Limb (tissue), 2 donors: ENCODE measurements at regions not wholly inside any gene's neighbourhood (a gene's known extent, or its start where the extent isn't known, plus 50 kb on each side); places are given as distances from the start of the nearest gene placed in this dataset.
A peak's percentile ranks its signal among the peaks of the same experiment; 100 is the strongest.

ENCODE experiments used
- DNase-seq, 2 donors: peaks; one replicate each; pipeline ENCODE4 v3.0.0-alpha.2; 2016; ENCODE audit errors: extremely low spot score in 2 of 2

DNA sequence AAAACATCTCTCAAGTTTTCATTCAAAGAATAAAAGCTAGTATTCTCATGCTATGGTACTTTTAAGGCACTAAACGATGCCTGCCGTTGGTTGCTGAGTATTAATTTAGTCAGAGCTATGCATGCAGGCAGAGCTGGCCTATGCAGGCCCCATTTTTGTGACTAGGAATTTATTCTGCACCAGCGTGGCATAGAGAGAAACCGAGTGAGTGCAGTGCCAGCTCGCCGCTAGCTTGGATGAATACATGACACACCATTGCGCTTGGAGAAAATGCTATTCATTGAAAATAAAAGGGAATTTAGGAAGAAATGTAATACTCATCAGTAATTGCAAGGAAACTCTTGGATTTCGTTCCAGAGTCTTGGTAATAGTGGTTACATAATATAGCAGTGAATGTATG, 231.6 kb upstream of the RBFOX1 start:
- DNase-seq: no peak

DNA sequence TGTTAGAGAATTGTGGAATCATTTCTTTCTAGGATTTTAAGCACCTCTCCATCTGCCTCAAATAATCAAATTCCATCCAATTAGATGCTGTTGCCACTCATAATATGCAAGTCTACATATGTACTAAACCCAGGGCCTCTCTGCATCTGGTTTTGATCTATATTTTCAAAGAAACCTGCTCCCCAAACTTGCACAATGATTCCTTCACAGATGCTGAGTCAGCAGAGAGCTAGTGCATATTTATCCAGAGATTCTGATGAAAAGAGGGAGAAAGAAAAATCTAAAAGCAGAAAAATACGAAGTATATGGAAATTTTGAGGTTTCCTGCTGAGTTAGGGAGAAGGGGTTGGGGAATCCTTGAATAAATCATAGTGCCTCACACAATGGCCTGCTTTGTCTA, 235.1 kb upstream of the RBFOX1 start:
- DNase-seq: no peak

DNA sequence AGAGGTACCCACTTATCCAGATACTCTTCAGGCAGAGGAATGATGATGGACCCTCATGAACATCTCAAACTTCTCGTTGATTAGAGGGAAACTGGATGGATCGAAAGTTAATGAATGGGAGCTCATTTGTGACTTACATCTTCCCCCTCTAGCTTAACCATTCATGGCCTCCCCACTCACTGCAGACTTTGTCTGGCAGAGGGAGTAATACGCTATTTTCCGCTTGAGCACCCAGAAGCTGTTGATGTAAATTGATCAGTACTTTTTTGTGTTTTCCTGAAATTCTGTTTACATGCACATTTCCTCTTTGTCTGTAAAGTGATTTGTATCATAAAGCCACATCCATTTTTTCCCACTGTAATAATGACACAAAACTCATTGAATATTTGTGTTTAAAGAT, 239.1 kb upstream of the RBFOX1 start:
- no peak for DNase-seq

DNA sequence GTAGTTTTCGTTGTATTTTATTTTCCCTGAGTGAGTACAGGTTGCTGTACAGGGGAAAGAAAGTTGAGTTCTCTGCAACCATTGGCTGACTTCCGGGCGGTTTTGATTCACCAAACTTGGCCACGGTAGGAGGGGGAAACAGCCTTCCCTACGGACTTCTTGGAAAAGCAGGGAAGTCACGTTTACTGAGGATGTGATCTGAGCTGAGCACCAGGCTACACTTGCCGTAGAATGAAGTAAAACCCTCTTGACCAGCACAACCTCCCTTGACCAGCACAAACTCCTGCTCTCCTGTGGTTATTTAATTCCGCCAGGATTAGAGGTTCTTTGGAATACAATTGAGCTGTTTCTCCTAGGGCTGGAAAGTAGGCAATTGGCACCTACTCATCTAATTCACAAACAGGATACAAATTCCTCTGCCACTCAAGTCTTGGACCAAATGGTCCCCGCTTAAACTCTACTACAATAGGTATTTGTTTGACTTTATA, 242.0 kb upstream of the RBFOX1 start:
- no peak for DNase-seq

DNA sequence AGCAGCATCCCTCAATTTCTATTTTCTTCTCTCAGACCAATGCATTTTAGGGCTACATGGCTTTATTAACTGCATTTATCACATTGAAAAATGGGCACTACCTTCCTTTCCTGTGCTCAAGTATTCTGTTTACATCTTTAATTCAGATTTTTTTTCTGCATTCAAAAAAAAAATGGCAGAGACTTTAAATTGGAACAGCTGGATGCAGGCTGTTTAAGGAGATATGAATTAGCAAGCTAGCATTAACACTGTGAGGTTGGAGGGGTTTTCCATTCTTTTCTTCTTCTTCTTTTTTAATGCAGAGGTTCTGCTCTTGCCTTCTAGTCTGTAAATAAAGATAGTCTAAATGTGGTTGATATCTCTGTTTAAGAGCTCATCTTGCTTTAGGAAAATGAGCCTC, 242.9 kb upstream of the RBFOX1 start:
- no peak for DNase-seq

DNA sequence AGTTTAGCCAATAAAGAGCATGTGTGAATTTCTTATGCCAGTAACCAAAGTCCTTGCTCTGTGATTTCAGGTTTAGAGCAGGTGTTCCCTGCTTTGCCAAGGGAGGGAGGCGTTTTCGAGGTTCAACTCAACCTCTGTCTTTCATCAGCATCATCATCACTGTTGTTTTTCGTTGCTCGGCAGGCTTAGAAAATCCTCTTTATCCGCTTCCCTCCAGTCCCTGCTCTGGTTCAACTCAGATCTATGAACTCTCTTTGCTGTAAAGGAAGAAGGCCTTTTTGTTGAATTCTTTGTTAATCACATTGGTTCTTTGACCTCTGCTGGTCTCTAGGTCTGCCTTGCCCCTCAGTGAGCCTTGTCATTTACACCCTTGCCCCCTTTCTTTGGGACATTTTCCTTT, 243.9 kb upstream of the RBFOX1 start:
- no peak for DNase-seq

DNA sequence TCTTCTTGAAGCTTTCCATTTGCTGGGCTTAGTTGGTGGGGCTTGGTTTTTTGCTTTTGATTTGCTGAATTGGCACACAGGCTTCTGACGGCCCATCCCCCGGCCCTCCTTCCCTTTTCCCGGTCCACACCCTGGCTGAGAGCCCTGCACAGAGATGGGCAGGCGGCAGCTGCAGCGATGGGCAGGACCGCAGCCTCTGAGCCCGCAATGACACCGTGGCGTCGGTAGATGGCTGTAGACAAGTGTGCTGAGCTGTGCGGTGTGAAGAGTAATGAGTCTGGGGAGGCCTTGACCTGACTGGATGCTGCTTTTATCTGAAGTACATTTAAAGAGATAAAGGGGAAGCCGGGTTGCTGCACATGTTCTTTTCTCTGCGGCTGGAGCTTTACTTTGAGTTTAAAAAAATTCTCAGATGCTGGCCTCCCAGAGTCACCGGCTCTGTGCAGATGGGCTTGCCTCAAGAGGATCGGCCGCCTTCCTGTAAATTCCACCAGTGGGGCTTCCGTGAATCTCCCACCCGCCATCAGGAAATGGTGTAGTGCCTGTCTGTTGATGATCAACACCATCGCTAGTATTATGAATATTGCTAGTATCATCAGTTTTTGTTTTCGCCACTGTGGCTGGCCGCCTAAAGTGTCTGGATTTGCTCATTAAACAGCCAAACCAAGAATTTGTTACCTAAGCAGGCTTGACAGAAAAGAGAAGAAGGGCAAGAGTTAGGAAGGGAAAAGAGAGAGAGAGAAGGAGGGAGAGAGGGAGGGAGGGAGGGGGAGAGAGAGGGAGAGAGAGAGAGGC, 245.6 kb upstream of the RBFOX1 start:
- peak; percentile 84 to 85 for DNase-seq

DNA sequence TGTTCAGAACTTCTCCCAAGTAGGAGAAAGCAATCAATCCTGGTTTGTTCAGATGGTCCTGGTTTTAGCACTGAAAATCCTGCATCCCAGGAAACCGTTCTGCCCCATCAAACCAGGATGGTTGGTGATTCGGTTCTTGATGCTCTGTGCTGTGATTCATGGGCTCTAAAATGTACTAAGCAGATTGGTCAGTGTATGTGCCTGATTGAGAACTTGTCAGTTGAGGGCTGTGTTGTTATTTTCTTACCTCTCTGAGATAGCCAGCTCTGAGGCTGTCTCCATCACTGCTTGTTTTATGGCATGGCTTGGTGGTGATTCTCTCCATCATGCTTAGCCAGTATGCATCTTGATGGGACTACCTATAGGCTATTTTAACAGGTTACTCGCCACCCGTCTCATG, 246.9 kb upstream of the RBFOX1 start:
- no peak for DNase-seq

DNA sequence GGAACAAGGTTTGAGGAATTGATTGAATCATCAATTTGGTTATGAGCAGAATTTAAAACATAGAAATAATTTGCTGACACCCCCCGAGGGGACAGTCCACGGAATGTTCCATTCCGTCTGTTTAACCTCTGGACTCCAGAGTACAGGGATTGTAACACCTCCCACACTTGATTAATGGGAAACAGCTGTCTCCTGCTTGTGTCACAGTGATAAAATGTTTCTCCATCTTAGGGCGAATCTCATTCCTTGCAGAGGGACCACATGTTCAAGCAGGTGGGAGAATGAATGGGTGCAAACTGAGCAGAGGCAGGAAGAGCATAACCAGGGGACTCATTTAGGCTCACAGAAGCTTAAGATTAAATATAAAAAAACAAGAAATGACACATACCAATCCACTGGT, 249.5 kb upstream of the RBFOX1 start:
- DNase-seq: peak in 1 of 2 donors; percentile 69

DNA sequence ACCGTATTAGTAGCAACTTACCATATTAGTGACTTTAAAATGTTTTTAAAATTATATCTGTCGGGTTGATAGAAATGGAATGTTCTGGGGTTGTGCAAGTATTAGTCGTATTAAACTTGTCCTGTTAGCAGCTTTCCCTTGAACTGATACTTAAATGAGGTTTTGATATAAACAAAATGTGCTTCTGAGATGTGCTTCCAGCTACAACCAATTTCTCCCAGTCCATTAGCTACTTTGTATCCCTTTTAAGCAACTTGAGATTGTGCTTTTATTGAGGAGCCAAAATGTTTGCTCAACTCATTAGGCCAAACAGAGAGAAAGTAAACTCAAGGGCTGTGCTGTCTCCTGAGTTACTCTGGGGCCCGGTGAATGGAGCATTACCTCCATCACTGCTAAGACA, 255.0 kb upstream of the RBFOX1 start:
- DNase-seq: no peak

DNA sequence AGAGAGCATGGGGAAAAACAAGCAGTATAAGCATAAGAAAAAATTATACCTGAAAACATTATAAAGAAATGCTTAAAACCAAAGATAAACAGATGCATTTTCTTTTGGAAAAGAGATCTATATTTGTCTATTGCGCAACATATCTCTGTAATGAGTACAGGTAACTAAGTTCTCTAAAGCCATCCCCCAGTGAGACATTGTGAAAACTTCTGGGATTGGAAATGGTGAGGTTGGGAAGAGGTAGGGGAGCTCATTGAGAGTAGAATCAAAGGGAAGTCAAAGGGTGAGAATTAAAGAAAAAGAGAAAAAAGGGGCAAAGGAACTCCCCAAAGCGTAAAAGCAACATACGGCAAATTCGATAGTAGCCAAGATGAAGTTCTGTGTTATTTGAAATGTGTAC, 257.9 kb upstream of the RBFOX1 start:
- DNase-seq: no peak

DNA sequence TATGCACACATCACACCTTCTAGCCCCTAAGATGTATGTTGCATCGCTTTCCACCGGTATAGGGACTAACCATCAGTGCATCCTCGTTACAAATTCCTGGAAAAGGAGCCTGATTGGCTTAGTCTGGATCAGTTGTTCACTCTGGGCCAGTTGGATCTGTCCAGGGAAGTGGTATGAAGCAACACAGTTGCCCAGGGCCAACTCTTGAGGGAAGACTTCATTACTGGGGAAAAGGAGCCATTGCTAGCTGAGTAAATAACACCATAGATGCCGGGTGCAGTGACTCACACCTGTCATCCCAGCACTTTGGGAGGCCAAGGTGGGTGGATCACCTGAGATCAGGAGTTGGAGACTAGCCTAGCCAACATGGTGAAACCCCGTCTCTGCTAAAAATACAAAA, 275.2 kb upstream of the RBFOX1 start:
- DNase-seq: no peak

DNA sequence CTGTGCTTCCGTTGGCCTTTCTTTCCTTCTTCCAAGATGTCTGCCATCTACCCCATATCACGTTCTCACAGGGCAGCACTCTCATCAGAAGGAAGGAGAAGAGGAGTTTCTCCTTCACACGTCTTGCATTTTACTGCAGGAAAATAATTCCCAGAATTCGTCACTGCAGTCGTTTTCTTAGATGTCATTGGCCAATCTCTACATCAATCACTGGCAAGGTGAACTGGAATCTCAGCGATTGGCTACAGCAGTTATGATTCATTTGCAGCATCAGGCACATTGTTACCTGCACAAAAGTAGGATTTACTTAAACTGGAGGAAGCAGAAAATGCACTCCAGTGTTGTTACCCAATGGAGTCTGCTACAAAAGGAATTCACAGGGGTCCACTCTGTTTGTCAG, 277.2 kb upstream of the RBFOX1 start:
- no peak for DNase-seq

DNA sequence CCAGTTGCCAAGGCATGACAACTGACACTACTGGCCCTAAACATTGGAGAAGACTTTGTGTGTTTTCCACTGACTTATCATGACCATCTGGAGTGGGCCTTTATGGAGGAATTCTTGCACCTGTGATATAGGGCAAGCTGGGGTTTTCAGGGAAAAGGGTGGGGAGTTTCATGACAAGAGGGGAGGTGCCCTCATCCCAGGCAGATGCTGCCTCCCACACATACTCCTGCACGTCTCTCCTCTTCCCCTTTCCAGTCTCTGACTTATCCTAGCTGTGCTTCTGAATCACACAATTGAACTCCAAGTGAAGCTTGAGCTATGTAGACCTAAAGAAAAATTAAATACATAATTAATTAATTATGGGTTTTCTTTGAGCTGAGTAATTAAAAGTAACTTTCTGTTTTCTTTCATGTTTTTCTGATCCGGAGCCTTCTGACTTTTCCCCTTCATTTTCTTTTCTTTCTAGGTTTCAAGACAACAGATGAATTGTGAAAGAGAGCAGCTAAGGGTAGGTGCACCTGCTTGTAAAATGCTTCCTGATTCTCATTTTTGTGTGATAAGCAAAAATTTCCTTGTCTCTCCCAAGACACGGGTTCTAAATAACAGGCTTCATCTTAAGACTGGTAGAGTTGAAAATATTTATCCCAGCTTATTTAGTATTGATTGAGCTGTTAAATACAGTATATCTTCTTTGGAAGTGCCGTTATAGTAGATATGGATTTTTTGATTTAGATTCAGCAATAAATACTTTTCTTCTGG, 280.9 kb upstream of the RBFOX1 start:
- no peak for DNase-seq

DNA sequence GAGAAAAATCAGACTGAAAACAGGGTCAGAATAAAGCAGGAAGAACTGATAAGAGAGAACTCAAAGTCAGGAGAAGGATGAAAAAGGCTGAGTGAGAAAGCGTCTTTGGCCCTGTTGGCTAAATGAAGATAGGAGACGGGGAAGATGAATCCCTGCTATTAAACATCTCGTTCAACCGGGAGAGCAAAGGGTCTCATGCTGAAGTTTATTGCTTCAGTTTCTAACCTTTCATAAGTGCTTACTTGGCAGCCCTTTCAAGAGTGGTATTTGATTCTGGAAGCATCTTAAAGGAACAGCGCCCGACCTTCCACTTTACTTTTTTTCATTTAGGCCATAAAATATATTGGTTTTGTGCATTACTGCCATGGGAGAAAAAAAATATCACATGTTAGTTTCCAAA, 288.3 kb upstream of the RBFOX1 start:
- DNase-seq: no peak

DNA sequence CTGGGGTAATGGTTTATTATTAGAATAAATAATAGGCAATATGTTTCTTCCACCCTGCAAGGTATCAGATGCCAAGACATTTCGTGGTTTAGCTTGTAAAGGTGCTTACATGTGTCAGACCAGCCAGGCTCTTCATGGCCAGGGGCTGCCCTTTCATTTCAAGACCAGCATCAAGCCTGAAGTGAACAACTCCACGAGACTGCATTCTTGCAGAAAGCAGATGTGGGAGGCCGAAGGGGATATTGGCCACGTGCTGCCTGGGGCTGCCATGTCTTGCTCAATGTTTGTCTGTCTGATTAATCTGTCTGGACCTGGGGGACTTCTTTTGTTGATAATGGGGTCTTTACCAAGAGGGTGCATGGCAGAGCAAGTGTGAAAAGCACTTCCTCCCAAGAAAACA, 294.2 kb upstream of the RBFOX1 start:
- DNase-seq: no peak

DNA sequence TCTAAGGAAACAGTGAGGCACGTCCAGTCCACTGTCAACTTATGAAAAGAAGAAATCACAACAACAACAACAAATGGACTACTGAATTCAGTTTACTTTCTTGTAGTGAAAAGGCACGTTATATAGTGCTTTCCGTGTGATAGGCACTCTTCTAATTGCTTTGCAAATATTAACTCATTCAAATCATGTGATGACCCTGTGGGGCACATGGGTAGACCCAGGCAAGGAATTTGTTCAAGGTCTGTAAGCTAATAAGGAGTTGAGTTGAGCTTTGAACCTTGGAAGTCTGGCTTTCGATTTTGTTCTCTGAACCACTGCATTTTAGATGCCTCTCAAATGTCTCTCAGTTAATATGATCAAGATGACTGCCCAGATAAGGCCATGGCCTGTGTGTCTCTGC, 295.1 kb upstream of the RBFOX1 start:
- no peak for DNase-seq

DNA sequence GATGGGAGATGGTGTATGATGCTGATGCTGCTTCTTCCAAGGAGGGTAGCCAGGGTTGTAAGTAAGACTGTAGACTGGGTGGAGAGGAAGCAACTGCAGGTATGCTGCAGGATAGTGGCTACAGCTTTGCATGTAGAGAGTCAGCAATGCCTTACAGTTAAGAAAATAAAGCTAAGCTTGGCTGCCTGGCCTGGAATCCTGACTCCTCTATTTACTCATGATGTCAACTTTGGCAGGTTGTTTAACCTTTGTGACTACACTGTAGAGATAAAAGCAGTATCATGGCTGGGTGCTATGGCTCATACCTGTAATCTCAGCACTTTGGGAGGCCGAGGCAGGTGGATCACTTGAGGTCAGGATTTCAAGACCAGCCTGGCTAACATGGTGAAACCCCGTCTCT, 301.6 kb upstream of the RBFOX1 start:
- no peak for DNase-seq

DNA sequence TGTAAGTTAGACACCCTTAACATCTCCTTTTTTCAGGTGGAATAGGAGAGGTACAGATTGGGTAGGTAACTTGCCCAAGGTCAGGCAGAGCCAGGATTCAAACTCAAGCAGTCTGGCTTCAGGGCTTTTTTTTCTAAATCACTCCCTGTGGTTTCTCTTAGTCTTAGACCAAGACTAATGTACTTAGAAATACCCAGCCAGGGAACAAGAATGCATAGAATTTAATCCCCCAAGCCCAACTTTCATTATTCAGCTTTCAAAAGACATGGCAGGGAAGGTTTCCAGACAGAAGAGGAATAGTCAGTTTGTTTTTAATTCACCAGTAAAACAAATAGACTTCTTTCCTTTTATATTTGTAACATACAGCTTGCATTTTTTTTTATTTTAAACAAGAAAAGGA, 305.2 kb upstream of the RBFOX1 start:
- DNase-seq: no peak

DNA sequence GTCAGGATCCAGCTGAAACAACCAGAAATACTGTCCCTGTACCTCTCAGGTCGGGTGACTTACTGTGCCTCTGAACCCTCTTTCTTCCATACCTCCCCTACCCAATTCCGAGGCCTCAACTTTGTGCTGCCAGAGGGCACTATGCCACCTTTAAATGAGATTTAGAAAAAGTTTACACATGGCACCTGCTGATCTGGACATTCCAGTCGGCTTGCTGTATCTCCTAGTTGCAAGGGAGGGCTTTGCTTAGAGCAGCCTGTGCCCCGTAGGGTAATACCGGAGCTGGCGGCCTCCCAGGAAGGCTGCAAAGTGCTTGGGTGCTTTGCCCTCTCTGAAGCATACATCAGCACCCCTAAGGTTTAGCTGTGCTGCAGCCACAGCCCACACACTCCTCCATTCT, 306.0 kb upstream of the RBFOX1 start:
- DNase-seq: no peak

DNA sequence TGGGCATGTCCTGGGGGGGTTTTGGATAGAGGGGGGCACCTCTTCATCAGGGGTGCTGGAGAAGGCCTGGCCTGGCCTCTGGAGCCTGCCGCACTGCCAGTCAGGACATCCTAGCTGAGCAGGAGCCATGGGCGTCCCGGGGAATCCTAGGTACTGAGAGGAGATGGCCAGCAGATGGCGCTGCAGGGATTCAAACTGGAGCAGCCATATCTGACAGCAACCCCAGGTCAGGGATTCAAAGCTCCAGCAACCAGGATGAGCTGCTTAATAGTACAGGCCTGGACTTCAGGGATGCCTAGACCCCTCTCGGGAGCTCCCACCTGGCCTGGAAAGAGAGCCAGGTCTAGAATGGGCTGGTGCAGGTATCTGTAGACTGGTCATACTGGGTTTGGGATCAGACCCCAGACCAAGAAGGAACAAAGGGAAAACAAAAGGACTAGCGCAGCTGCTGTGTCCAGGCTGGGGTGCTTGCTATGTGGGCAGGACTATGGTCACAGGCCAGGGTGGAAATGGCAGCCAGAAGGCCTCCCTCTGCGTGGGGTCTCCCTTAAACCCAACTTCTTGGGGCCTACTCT, 306.9 kb upstream of the RBFOX1 start:
- DNase-seq: peak; percentile 67 to 88

DNA sequence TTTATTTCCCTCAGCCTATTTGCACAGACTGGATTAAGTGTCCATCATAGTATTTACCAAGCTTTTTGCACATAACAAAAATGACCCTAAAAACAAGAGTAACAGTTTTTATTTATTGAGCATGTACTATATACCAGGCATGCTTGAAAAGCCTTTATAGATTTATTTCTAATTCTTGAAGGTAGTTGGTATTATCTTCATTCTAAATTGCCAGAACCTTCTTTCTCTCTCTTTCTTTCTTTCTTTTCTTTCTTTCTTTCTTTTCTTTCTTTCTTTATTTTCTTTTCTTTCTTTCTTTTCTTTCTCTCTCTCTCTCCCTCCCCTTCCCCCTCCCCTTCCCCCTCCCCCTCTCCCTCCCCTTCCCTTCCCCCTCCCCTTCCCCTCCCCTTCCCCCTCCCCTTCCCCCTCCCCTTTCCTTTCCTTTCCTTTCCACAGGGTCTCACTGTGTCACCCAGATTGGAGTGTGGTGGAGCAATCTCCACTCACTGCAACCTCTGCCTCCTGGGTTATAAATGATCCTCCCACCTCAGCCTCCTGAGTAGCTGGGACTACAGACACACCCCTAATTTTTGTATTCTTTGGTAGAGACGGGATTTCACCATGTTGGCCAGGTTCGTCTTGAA, 310.9 kb upstream of the RBFOX1 start:
- DNase-seq: no peak
